ENCODE measurements at regions not wholly inside any gene's neighbourhood (a gene's known extent, or its start where the extent isn't known, plus 50 kb on each side); places are given as distances from the start of the nearest gene placed in this dataset.

DNA sequence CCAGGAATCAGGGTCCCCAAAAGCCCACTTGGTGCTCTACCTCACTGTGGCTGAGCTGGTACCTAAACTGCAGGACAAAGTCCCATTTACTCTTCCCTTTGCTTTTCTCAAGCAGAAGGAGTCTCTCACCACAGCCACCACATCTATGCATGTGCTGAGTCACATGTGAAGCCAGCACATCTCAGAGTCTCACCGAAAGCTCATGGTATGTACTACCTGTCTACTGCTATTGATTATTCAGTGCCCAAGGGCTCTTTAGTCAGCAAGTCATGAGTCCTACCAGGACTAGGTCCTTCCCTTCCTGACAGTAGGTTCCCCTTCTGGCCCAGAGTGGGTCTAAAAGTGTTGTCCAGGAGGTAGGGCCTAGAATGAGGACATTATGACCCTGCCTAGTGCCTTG is 130.7 kb upstream of the NTRK2 start:
- no peak overlapping the region for H3K4me3 ChIP-seq (ENCODE audit: low read depth, low read length)
- TF ChIP-seq, protein P1, sequence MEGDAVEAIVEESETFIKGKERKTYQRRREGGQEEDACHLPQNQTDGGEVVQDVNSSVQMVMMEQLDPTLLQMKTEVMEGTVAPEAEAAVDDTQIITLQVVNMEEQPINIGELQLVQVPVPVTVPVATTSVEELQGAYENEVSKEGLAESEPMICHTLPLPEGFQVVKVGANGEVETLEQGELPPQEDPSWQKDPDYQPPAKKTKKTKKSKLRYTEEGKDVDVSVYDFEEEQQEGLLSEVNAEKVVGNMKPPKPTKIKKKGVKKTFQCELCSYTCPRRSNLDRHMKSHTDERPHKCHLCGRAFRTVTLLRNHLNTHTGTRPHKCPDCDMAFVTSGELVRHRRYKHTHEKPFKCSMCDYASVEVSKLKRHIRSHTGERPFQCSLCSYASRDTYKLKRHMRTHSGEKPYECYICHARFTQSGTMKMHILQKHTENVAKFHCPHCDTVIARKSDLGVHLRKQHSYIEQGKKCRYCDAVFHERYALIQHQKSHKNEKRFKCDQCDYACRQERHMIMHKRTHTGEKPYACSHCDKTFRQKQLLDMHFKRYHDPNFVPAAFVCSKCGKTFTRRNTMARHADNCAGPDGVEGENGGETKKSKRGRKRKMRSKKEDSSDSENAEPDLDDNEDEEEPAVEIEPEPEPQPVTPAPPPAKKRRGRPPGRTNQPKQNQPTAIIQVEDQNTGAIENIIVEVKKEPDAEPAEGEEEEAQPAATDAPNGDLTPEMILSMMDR (IDR thresholded peaks at IDR 0.05; ENCODE audit: low read depth, low read length, missing control alignments), result no peak
- DNase-seq (ENCODE audit: low read depth), result no peak

DNA sequence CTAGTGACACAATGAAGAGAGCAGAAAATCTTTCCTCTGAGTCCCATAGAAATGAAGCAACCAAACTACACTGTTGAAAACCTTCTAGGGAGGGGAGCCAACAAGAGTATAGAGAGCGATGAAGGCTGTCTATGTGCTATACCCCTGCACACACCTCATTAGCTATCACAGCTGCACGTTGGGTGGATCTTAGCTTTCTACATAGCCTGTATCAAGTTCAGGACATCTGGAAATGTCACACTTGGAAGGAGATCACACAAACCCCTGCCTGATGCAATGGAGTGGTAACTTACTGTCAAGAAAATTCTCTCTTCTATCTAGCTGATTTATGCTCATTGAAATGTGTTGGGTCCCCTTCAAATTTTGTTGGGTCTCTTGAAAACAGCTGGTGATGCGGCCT is 127.0 kb upstream of the NTRK2 start:
- DNase-seq (ENCODE audit: low read depth), result no peak
- TF ChIP-seq, protein P1 (IDR thresholded peaks at IDR 0.05; ENCODE audit: low read depth, low read length, missing control alignments), result no peak
- H3K4me3 ChIP-seq (ENCODE audit: low read depth, low read length), result no peak overlapping the region

DNA sequence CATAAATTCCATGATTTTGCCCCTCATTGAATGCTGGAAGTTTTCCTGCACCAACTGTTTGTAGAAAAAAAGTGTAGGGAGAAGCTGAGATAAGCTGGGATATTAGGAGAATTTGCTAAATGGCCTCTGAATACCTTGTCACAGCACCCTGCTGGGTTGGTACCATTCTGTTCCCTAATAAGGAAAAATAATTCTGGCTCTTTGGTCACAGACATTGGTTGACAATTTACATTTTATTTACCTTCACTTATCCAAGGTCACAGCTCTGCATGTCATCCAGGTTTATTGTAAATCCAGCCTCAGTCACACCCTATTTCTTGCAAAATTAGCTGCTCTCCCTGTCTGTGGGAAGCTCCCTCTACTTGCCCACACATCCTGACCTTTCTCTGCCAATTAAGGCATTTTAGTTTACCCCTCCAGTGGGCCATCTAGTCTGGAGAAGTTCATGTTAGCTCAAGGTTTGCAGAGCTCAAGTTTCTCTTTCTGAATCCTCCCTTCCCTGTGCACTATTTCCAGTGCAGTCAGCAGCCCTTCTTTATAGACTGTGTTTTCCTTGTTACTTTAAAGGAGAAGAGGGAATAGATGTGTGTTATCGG is 115.4 kb upstream of the NTRK2 start:
- TF ChIP-seq, protein P1 (IDR thresholded peaks at IDR 0.05; ENCODE audit: low read depth, low read length, missing control alignments), result no peak
- no peak overlapping the region for H3K4me3 ChIP-seq (ENCODE audit: low read depth, low read length)
- no peak for DNase-seq (ENCODE audit: low read depth)

DNA sequence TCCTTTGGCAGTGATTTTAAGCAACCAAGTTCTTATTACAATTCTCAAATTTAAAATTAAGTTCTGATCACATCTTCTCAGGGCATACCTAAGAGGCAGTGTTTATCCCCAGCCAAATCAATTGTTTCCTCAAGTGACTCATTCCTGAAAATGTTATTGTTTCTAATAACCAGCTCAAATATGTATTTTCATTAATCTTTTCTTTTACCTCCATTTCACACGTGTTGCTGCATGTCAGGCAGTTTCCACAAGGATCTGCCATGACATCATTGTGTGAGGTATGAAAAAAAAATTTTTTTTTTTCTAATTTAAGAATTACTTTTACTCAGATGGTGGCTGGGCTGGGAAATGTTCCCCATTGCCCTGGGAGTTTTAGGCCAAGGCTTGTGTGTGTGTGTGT is 113.0 kb upstream of the NTRK2 start:
- no peak overlapping the region for H3K4me3 ChIP-seq (ENCODE audit: low read depth, low read length)
- TF ChIP-seq, protein P1 (IDR thresholded peaks at IDR 0.05; ENCODE audit: low read depth, low read length, missing control alignments), result no peak
- no peak for DNase-seq (ENCODE audit: low read depth)

DNA sequence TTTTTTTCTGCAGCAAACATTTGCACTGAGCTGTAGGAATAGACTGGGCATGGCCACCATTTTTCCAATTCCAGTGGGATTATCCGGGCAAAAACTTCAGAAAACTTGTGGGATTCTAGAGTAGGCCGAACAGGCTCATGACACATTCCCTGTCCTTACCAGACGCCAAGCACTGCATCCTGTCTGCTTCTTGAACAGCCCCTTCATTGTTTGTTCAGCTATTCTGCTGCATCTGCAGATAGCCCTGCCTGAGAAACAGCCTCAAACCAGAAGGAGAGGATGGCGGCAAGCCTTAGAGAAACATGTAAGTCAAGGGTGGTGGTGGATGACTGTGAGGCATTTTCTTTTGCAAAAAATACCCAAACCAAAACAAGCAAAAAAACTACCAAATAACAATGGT is 111.8 kb upstream of the NTRK2 start:
- DNase-seq (ENCODE audit: low read depth), result no peak
- TF ChIP-seq, protein P1 (IDR thresholded peaks at IDR 0.05; ENCODE audit: low read depth, low read length, missing control alignments), result no peak
- no peak overlapping the region for H3K4me3 ChIP-seq (ENCODE audit: low read depth, low read length)

DNA sequence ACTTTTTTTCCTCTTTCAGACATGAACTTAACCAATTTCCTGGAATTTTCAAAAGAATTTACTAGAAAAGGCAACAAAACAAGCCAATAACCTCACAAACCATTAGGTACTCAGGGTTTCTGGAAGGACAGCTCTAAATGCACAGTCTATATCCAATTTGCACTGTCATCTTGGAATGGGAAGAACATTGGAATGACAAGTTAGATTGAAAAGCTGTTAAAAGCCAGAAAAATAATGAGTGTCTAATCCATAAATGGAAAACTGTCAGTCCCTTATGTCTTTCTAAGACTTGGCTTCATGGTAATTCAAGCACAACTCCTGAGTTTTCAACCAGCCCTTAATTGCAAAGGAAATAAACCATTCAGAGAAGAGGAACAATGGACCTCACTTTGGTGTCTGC is 105.8 kb upstream of the NTRK2 start:
- TF ChIP-seq, protein P1 (IDR thresholded peaks at IDR 0.05; ENCODE audit: low read depth, low read length, missing control alignments), result no peak

DNA sequence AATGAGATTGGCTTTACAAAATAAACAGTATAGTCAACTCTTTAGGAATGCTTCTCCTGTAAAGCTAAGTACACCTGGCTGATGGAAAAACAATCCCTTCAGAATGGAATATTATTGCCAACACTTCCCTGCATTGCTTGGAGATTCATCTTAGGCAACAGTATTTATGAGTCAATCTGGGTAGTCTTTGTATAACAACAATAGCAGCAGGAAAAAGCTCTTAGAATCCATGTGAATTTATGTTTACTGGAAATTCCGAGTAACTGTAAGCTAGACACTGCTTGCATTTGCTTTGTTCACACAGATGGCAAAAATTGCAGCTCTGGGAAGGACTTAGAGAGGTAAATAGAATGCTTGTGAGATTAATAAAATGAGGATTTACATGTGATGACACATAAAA is 101.7 kb upstream of the NTRK2 start:
- no peak for DNase-seq (ENCODE audit: low read depth)
- no peak overlapping the region for H3K4me3 ChIP-seq (ENCODE audit: low read depth, low read length)
- TF ChIP-seq, protein P1 (IDR thresholded peaks at IDR 0.05; ENCODE audit: low read depth, low read length, missing control alignments), result no peak

More for the DNA sequence above, 105.8 kb upstream of the NTRK2 start:
- no peak overlapping the region for H3K4me3 ChIP-seq (ENCODE audit: low read depth, low read length)
- DNase-seq (ENCODE audit: low read depth), result no peak

Measured in GM12864 (cell line).